ENCODE measurements at regions not wholly inside any gene's neighbourhood (a gene's known extent, or its start where the extent isn't known, plus 50 kb on each side); places are given as distances from the start of the nearest gene placed in this dataset.
A peak's percentile ranks its signal among the peaks of the same experiment; 100 is the strongest.

DNA sequence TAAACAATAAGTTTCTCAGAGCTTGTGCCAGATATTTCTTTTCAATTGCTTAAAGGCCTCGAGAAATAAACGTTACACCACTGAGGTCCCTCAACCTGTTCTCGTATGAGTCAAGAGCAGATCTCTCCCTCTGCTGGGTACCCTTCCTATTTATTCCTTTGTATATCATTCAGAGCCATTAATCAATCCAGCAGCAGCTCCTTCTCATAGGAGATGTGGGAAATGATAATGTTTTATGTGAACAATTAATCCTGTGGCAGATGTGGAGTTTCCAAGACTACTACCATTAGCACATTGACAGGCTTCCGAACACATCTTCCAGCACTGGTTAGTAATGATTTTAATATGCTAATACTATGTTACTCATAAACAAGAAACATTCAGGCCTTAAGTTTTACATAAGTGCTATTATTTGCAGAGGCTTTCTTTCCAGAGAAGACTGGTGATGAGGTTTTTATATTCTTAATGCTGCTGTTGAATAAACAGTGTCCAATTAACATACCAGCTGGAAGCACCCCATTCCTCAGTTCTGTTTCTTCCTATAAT lies 196.5 kb downstream of the ZNF608 start:
- Histone ChIP-seq H3K27me3 (no peaks in the 10 kb centered on the region), H3K27ac (no peak overlapping the region), H3K9me3 (no peaks in the 10 kb centered on the region), H3K36me3 (no peaks in the 10 kb centered on the region), H3K4me1 (no peaks in the 10 kb centered on the region), H3K4me3 (no peak overlapping the region)
- intact Hi-C loops (cut with DNase I; ENCODE audit: low total_unique reads): no loop called here
- in situ Hi-C loops (cut with MboI; ENCODE audit: low sequenced_read_pairs in 4 of 4): loop anchor here in 1 of 4 donors (25.0 kb wide), 1 partner anchor 187 kb away; the partner anchor contains the start of gene ZNF608
- TF ChIP-seq, protein P1, sequence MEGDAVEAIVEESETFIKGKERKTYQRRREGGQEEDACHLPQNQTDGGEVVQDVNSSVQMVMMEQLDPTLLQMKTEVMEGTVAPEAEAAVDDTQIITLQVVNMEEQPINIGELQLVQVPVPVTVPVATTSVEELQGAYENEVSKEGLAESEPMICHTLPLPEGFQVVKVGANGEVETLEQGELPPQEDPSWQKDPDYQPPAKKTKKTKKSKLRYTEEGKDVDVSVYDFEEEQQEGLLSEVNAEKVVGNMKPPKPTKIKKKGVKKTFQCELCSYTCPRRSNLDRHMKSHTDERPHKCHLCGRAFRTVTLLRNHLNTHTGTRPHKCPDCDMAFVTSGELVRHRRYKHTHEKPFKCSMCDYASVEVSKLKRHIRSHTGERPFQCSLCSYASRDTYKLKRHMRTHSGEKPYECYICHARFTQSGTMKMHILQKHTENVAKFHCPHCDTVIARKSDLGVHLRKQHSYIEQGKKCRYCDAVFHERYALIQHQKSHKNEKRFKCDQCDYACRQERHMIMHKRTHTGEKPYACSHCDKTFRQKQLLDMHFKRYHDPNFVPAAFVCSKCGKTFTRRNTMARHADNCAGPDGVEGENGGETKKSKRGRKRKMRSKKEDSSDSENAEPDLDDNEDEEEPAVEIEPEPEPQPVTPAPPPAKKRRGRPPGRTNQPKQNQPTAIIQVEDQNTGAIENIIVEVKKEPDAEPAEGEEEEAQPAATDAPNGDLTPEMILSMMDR (IDR thresholded peaks at IDR 0.05 in 4 of 5, conservative IDR thresholded peaks at IDR 0.05 in 1 of 5): no peak
- no peak for TF ChIP-seq POLR2A (IDR thresholded peaks at IDR 0.05)
- ATAC-seq (no peak), DNase-seq (no peak)

DNA sequence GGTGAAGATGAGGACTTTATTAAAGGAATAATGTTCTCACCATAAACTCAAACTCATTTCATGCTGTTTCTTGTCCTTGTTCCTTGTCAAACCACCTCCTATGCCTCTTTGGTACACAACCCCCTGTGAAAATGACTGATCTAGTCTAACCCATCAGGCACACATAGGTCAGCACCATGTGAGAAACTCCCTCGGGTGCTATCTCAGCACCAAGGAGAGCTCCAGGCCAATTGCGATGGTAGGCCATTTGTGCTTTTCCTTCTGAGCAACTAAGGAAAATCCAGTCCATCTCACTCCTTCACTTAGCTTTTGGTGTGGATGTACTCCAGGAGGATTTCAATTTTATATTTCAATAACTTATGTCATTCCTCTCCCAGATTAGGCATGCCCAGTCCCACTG lies 199.8 kb downstream of the ZNF608 start:
- no peaks in the 10 kb centered on the region for H3K4me1 ChIP-seq
- no peak overlapping the region for H3K27ac ChIP-seq
- ATAC-seq: no peak
- no peaks in the 10 kb centered on the region for H3K36me3 ChIP-seq
- H3K9me3 ChIP-seq: no peaks in the 10 kb centered on the region
- no peak for DNase-seq
- H3K4me3 ChIP-seq: no peak overlapping the region
- TF ChIP-seq, protein P1 (IDR thresholded peaks at IDR 0.05 in 4 of 5, conservative IDR thresholded peaks at IDR 0.05 in 1 of 5): no peak
- TF ChIP-seq POLR2A (IDR thresholded peaks at IDR 0.05): no peak
- intact Hi-C loops (cut with DNase I; ENCODE audit: low total_unique reads) (no loop called here), in situ Hi-C loops (cut with MboI; ENCODE audit: low sequenced_read_pairs in 4 of 4) (loop anchor here in 1 of 4 donors (25.0 kb wide), 1 partner anchor 191 kb away; the partner anchor contains the start of gene ZNF608)
- no peaks in the 10 kb centered on the region for H3K27me3 ChIP-seq

DNA sequence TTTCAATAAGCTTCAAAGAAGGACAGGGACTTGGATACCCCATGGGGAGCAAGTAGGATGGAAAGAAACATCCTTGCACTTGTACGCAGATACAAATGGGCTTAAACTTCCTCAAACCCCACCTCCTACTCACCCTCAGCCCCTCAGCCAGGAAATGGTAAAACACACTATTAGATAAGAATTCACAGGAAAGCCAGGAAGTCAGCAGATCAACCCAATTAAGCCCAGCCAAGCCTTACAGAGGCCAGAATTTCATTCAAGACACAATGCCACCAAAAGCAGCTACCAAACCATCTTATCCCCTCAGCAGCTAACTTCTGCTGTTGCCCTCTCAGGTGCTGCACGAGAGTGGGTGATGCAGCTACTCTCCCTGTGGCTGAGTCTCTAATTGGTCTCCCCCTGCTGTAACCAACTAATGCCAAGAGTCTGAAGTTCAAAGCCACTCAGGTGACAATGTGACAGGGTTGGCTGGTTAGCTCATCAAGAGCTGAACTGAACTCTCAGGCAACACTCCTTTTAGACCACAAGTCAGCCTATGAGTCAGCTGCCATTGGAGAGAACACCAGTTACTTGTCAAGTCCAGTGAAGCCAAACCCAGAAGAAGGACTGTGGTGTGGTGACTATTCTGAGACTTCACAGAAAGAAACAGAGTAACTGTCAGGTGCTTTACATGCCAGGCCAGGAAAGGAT lies 201.9 kb downstream of the ZNF608 start:
- Histone ChIP-seq H3K27ac (peak overlapping the region in 2 of 4 donors; percentile 33 to 57), H3K9me3 (no peaks in the 10 kb centered on the region), H3K4me3 (no peak overlapping the region), H3K4me1 (no peaks in the 10 kb centered on the region), H3K36me3 (no peaks in the 10 kb centered on the region), H3K27me3 (no peaks in the 10 kb centered on the region)
- in situ Hi-C loops (cut with MboI; ENCODE audit: low sequenced_read_pairs in 4 of 4): loop anchor here in 1 of 4 donors (25.0 kb wide), 1 partner anchor 193 kb away; the partner anchor contains the start of gene ZNF608
- TF ChIP-seq POLR2A (IDR thresholded peaks at IDR 0.05): peak in 1 of 2 donors; percentile 17
- TF ChIP-seq, protein P1 (IDR thresholded peaks at IDR 0.05 in 4 of 5, conservative IDR thresholded peaks at IDR 0.05 in 1 of 5): no peak
- intact Hi-C loops (cut with DNase I; ENCODE audit: low total_unique reads): no loop called here
- peak; percentile 53 to 55 for DNase-seq
- peak; percentile 92 to 97 for ATAC-seq

DNA sequence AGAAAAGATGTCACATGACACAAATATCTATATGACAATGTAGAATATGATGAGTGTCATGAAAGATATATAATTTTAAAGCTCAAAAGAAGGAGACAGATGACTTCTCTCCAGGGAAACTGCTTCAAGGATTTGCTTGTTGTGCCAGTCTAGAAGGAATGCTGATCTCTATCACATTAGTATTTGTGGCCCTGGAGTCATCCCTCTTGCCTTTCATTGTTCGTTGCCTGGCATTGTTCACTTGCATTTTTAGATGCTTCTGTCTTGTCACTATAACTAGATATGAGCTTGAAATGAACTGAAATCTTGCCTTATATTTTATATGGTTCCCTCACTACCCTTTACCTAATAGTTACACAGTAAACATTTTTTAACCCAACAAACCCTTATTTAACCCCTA lies 207.5 kb downstream of the ZNF608 start:
- Histone ChIP-seq H3K36me3 (no peaks in the 10 kb centered on the region), H3K4me1 (peaks cover 6 to 25% of the 10 kb centered on the region in 2 donors), H3K27me3 (no peaks in the 10 kb centered on the region), H3K9me3 (no peaks in the 10 kb centered on the region), H3K27ac (no peak overlapping the region), H3K4me3 (no peak overlapping the region)
- in situ Hi-C loops (cut with MboI; ENCODE audit: low sequenced_read_pairs in 4 of 4) (loop anchor here in 1 of 4 donors (25.0 kb wide), 1 partner anchor 198 kb away; the partner anchor contains the start of gene ZNF608), intact Hi-C loops (cut with DNase I; ENCODE audit: low total_unique reads) (loop anchor here (10.0 kb wide), 2 partner anchors 286 to 366 kb away; no protein-coding TSS in a partner anchor)
- TF ChIP-seq POLR2A (IDR thresholded peaks at IDR 0.05): no peak
- TF ChIP-seq, protein P1 (IDR thresholded peaks at IDR 0.05 in 4 of 5, conservative IDR thresholded peaks at IDR 0.05 in 1 of 5): no peak
- no peak for DNase-seq
- no peak for ATAC-seq

Data from gastrocnemius medialis (tissue), 4 donors.